ENCODE measurements at regions not wholly inside any gene's neighbourhood (a gene's known extent, or its start where the extent isn't known, plus 50 kb on each side); places are given as distances from the start of the nearest gene placed in this dataset.
A peak's percentile ranks its signal among the peaks of the same experiment; 100 is the strongest.

DNA sequence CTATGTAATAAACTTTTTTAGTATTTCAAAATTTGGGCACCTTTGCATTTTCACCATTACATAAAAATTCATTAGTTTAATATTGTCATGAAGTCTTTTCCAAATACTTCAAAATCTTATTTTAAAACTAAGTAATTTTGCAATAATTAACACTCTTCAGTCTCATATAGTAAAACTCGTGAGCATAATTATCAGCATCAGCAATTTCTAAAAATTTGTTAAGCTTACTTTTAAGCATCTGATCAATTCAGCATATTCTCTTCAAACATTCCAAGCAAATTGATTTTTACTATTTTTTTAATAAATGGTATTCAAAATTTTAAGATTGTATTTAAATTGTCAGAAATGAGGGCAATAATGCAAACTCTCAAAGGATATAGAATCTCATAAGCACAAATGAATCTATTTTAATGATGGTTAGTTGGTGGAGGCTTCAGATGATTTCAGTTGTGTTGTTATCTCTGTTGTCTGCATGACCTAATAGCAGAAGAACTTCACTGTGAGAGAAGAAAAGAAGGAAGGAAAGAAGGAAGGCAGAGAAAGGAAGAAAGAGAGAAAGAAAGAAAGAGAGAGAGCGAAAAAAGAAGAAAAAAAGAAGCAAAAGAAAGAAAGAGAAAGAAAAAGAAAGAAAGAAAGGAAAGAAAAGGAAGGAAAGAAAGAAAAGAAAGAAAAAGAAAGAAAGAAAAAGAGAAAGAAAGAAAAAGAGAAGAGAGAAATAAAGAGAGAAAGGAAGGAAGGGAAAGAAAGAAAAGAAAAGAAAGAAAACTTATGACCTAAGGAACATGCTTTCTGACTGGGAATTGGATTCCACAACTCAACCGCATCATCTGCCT is 860.5 kb downstream of the NCAM2 start:
- no peak overlapping the region for H3K9ac ChIP-seq (ENCODE audit: low read length)
- H3K27ac ChIP-seq (ENCODE audit: low read depth, low read length), result no peak overlapping the region
- H4K20me1 ChIP-seq (ENCODE audit: low read depth, low read length), result no peaks in the 10 kb centered on the region
- H3K4me3 ChIP-seq (ENCODE audit: insufficient read depth, low read length, poor library complexity, severe bottlenecking), result no peak overlapping the region
- TF ChIP-seq EZH2phosphoT487 (conservative IDR thresholded peaks at IDR 0.05; ENCODE audit: low read length), result no peak
- TF ChIP-seq, protein P1, sequence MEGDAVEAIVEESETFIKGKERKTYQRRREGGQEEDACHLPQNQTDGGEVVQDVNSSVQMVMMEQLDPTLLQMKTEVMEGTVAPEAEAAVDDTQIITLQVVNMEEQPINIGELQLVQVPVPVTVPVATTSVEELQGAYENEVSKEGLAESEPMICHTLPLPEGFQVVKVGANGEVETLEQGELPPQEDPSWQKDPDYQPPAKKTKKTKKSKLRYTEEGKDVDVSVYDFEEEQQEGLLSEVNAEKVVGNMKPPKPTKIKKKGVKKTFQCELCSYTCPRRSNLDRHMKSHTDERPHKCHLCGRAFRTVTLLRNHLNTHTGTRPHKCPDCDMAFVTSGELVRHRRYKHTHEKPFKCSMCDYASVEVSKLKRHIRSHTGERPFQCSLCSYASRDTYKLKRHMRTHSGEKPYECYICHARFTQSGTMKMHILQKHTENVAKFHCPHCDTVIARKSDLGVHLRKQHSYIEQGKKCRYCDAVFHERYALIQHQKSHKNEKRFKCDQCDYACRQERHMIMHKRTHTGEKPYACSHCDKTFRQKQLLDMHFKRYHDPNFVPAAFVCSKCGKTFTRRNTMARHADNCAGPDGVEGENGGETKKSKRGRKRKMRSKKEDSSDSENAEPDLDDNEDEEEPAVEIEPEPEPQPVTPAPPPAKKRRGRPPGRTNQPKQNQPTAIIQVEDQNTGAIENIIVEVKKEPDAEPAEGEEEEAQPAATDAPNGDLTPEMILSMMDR (IDR thresholded peaks at IDR 0.05; ENCODE audit: insufficient read depth, low read length, poor library complexity, severe bottlenecking), result no peak
- peak overlapping the region; percentile 3 for H3K4me2 ChIP-seq (ENCODE audit: low read depth, low read length, poor library complexity, severe bottlenecking)
- peak overlapping the region; percentile 63 for H2AFZ ChIP-seq (ENCODE audit: low read depth, low read length, severe bottlenecking)
- H3F3A ChIP-seq (ENCODE audit: insufficient read depth), result no peaks in the 10 kb centered on the region
- H3K79me2 ChIP-seq (ENCODE audit: insufficient read depth, low read length), result no peaks in the 10 kb centered on the region
- H3K27me3 ChIP-seq (ENCODE audit: low read length), result no peaks in the 10 kb centered on the region
- no peaks in the 10 kb centered on the region for H3K9me3 ChIP-seq (ENCODE audit: insufficient read depth, low read length)
- H3K9me2 ChIP-seq (replicated peaks; ENCODE audit: insufficient read depth, low read length), result no peaks in the 10 kb centered on the region
- H3K36me3 ChIP-seq (ENCODE audit: low read length), result no peaks in the 10 kb centered on the region

DNA sequence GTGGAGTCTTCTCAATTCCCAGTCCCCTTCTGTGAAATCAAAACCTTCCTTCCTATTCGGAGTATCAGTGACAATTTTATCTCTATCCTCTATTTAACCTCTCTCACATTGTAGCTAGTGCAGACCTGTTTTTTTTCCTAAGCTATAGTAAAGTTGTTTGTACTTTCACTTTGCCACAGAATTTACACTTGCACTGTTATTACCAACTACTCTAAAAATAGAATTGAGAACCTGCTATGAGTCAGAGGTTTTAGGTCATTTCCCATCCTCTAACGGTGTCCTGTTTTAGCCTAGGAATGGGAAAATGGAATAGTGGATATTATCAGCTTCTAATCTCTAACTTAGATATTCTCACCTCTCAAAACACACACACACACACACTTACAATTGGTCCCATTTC is 862.7 kb downstream of the NCAM2 start:
- no peaks in the 10 kb centered on the region for H3K9me3 ChIP-seq (ENCODE audit: insufficient read depth, low read length)
- peak overlapping the region; percentile 35 for H3K4me2 ChIP-seq (ENCODE audit: low read depth, low read length, poor library complexity, severe bottlenecking)

DNA sequence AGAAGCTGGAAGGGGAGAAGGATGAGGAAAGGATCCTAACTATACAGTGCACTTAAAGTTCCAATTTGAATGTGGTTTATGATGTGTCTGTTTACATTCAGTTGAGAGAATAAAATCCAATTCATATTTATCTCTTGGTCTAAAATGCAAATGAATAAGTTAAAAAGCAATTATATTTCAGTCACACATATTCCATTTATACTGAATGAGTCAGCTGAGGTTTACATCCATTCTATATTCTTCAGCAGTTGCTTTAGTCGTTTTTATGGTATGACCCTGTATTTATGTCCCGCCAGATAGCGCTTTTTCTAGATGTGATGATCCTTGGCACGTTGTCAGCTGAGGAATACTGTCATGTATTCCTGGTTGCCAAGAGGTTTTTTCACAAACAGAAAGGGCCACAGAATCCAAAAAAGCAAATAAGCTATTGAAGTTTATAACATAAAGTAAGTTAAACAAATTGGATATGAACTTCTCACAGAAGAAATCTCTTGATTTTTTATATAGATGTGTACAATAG is 866.2 kb downstream of the NCAM2 start:
- no peaks in the 10 kb centered on the region for H3K36me3 ChIP-seq (ENCODE audit: low read length)
- no peaks in the 10 kb centered on the region for H3K27me3 ChIP-seq (ENCODE audit: low read length)
- H4K20me1 ChIP-seq (ENCODE audit: low read depth, low read length), result no peaks in the 10 kb centered on the region
- H3K4me2 ChIP-seq (ENCODE audit: low read depth, low read length, poor library complexity, severe bottlenecking), result no peak overlapping the region
- H3K4me3 ChIP-seq (ENCODE audit: insufficient read depth, low read length, poor library complexity, severe bottlenecking), result no peak overlapping the region
- H2AFZ ChIP-seq (ENCODE audit: low read depth, low read length, severe bottlenecking), result no peak overlapping the region
- H3K9me2 ChIP-seq (replicated peaks; ENCODE audit: insufficient read depth, low read length), result no peaks in the 10 kb centered on the region
- no peak overlapping the region for H3K9ac ChIP-seq (ENCODE audit: low read length)
- TF ChIP-seq, protein P1 (IDR thresholded peaks at IDR 0.05; ENCODE audit: insufficient read depth, low read length, poor library complexity, severe bottlenecking), result no peak
- TF ChIP-seq EZH2phosphoT487 (conservative IDR thresholded peaks at IDR 0.05; ENCODE audit: low read length), result no peak
- H3K79me2 ChIP-seq (ENCODE audit: insufficient read depth, low read length), result no peaks in the 10 kb centered on the region
- no peaks in the 10 kb centered on the region for H3F3A ChIP-seq (ENCODE audit: insufficient read depth)
- H3K27ac ChIP-seq (ENCODE audit: low read depth, low read length), result no peak overlapping the region
- H3K9me3 ChIP-seq (ENCODE audit: insufficient read depth, low read length), result no peaks in the 10 kb centered on the region

More for the DNA sequence above, 862.7 kb downstream of the NCAM2 start:
- Histone ChIP-seq H3K27ac (ENCODE audit: low read depth, low read length) (no peak overlapping the region), H3F3A (ENCODE audit: insufficient read depth) (no peaks in the 10 kb centered on the region), H3K79me2 (ENCODE audit: insufficient read depth, low read length) (no peaks in the 10 kb centered on the region), H3K4me3 (ENCODE audit: insufficient read depth, low read length, poor library complexity, severe bottlenecking) (no peak overlapping the region), H2AFZ (ENCODE audit: low read depth, low read length, severe bottlenecking) (peak overlapping the region; percentile 52), H3K36me3 (ENCODE audit: low read length) (no peaks in the 10 kb centered on the region), H3K9ac (ENCODE audit: low read length) (no peak overlapping the region), H4K20me1 (ENCODE audit: low read depth, low read length) (no peaks in the 10 kb centered on the region), H3K9me2 (replicated peaks; ENCODE audit: insufficient read depth, low read length) (no peaks in the 10 kb centered on the region), H3K27me3 (ENCODE audit: low read length) (no peaks in the 10 kb centered on the region)
- no peak for TF ChIP-seq EZH2phosphoT487 (conservative IDR thresholded peaks at IDR 0.05; ENCODE audit: low read length)
- TF ChIP-seq, protein P1 (IDR thresholded peaks at IDR 0.05; ENCODE audit: insufficient read depth, low read length, poor library complexity, severe bottlenecking), result no peak
